ENCODE measurements at regions not wholly inside any gene's neighbourhood (a gene's known extent, or its start where the extent isn't known, plus 50 kb on each side); places are given as distances from the start of the nearest gene placed in this dataset.
A peak's percentile ranks its signal among the peaks of the same experiment; 100 is the strongest.

- DNase-seq (ENCODE audit: insufficient read length, low spot score) = peak; percentile 78
- TF ChIP-seq POLR2A (IDR thresholded peaks at IDR 0.05; ENCODE audit: low read depth, low read length) = no peak
- FAIRE-seq = peak; percentile 67
These were observed 222.8 kb downstream of the LY86 start for GRCh38 chr6:6811128-6812009.

- no peak for TF ChIP-seq POLR2A (IDR thresholded peaks at IDR 0.05; ENCODE audit: low read depth, low read length)
- no peak for DNase-seq (ENCODE audit: insufficient read length, low spot score)
- no peak for FAIRE-seq
These were observed 223.9 kb downstream of the LY86 start for GRCh38 chr6:6812427-6812826.

- DNase-seq (ENCODE audit: insufficient read length, low spot score) = no peak
- no peak for FAIRE-seq
- TF ChIP-seq POLR2A (IDR thresholded peaks at IDR 0.05; ENCODE audit: low read depth, low read length) = no peak
These were observed 227.2 kb downstream of the LY86 start for GRCh38 chr6:6815732-6816131.

- FAIRE-seq = no peak
- no peak for DNase-seq (ENCODE audit: insufficient read length, low spot score)
- no peak for TF ChIP-seq POLR2A (IDR thresholded peaks at IDR 0.05; ENCODE audit: low read depth, low read length)
These were observed 228.2 kb downstream of the LY86 start for GRCh38 chr6:6816716-6817115.

GRCh38 chr6:6818078-6818639 is 229.6 kb downstream of the LY86 start:
- DNase-seq (ENCODE audit: insufficient read length, low spot score) (no peak), FAIRE-seq (no peak)
- no peak for TF ChIP-seq POLR2A (IDR thresholded peaks at IDR 0.05; ENCODE audit: low read depth, low read length)

GRCh38 chr6:6820641-6821238 is 232.2 kb downstream of the LY86 start:
- no peak for TF ChIP-seq POLR2A (IDR thresholded peaks at IDR 0.05; ENCODE audit: low read depth, low read length)
- DNase-seq (ENCODE audit: insufficient read length, low spot score) = no peak
- FAIRE-seq = no peak

- TF ChIP-seq POLR2A (IDR thresholded peaks at IDR 0.05; ENCODE audit: low read depth, low read length) = no peak
- no peak for DNase-seq (ENCODE audit: insufficient read length, low spot score)
- FAIRE-seq = no peak
These were observed 233.2 kb downstream of the LY86 start for GRCh38 chr6:6821639-6822261.

GRCh38 chr6:6823030-6823429 is 234.5 kb downstream of the LY86 start:
- DNase-seq (ENCODE audit: insufficient read length, low spot score) = no peak
- no peak for FAIRE-seq
- no peak for TF ChIP-seq POLR2A (IDR thresholded peaks at IDR 0.05; ENCODE audit: low read depth, low read length)

GRCh38 chr6:6823568-6824224 is 235.2 kb downstream of the LY86 start:
- no peak for TF ChIP-seq POLR2A (IDR thresholded peaks at IDR 0.05; ENCODE audit: low read depth, low read length)
- FAIRE-seq (no peak), DNase-seq (ENCODE audit: insufficient read length, low spot score) (no peak)

- no peak for TF ChIP-seq POLR2A (IDR thresholded peaks at IDR 0.05; ENCODE audit: low read depth, low read length)
- FAIRE-seq = no peak
- no peak for DNase-seq (ENCODE audit: insufficient read length, low spot score)
These were observed 235.9 kb downstream of the LY86 start for GRCh38 chr6:6824381-6824780.

- no peak for FAIRE-seq
- no peak for TF ChIP-seq POLR2A (IDR thresholded peaks at IDR 0.05; ENCODE audit: low read depth, low read length)
- no peak for DNase-seq (ENCODE audit: insufficient read length, low spot score)
These were observed 236.8 kb downstream of the LY86 start for GRCh38 chr6:6825193-6825784.

- FAIRE-seq (no peak), DNase-seq (ENCODE audit: insufficient read length, low spot score) (peak; percentile 64)
- TF ChIP-seq POLR2A (IDR thresholded peaks at IDR 0.05; ENCODE audit: low read depth, low read length) = no peak
These were observed 237.8 kb downstream of the LY86 start for GRCh38 chr6:6826095-6826901.

GRCh38 chr6:6826961-6827360 is 238.4 kb downstream of the LY86 start:
- DNase-seq (ENCODE audit: insufficient read length, low spot score) (no peak), FAIRE-seq (no peak)

More at GRCh38 chr6:6826961-6827360, 238.4 kb downstream of the LY86 start:
- TF ChIP-seq POLR2A (IDR thresholded peaks at IDR 0.05; ENCODE audit: low read depth, low read length) = no peak
